ENCODE measurements at regions not wholly inside any gene's neighbourhood (a gene's known extent, or its start where the extent isn't known, plus 50 kb on each side); places are given as distances from the start of the nearest gene placed in this dataset.

DNA sequence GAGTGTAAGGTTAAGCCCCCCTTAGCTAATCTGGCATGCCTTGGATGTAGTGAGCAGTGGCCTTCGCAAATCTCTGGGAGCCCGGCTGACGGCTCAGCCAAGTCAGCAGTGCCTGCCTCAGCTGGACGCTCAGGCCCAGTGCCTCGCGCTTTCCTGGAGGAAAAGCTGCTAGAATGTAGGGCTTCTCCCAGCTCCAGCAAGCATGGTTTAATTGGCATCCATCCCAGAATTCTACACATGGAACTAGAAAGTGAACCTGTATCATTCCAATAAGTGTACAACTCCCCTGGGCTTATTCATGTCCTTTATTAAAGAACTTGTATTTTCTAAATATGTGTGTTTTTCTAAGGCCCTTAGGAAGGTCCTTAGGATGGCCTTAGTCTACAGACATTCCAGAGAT, 287.8 kb upstream of the SHH start:
- no peak overlapping the region for H3K27ac ChIP-seq
- TF ChIP-seq, protein P1, sequence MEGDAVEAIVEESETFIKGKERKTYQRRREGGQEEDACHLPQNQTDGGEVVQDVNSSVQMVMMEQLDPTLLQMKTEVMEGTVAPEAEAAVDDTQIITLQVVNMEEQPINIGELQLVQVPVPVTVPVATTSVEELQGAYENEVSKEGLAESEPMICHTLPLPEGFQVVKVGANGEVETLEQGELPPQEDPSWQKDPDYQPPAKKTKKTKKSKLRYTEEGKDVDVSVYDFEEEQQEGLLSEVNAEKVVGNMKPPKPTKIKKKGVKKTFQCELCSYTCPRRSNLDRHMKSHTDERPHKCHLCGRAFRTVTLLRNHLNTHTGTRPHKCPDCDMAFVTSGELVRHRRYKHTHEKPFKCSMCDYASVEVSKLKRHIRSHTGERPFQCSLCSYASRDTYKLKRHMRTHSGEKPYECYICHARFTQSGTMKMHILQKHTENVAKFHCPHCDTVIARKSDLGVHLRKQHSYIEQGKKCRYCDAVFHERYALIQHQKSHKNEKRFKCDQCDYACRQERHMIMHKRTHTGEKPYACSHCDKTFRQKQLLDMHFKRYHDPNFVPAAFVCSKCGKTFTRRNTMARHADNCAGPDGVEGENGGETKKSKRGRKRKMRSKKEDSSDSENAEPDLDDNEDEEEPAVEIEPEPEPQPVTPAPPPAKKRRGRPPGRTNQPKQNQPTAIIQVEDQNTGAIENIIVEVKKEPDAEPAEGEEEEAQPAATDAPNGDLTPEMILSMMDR (conservative IDR thresholded peaks at IDR 0.05) = no peak
- no peak for TF ChIP-seq ZFX (IDR thresholded peaks at IDR 0.05)

DNA sequence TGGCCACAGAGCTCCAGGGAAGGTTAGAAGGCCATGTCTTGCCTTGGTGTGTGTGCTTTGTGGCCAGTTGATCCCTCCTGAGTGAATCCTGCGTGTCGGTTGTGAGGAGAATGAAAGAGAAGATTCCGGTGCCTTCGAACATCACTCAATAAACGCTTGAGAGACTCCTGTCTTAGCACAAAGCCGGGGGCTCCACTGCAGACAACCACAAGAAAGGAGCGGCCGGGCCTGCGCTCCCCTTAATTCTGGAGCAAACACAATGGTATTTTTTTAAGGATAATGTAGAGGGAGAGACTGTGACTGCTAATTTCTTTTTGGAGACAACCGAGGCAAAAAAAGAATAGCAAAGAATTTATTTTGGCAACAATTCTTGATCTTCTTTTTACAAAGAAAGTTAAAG, 286.8 kb upstream of the SHH start:
- no peak overlapping the region for H3K27ac ChIP-seq
- TF ChIP-seq ZFX (IDR thresholded peaks at IDR 0.05) = no peak
- TF ChIP-seq, protein P1 (conservative IDR thresholded peaks at IDR 0.05) = no peak

DNA sequence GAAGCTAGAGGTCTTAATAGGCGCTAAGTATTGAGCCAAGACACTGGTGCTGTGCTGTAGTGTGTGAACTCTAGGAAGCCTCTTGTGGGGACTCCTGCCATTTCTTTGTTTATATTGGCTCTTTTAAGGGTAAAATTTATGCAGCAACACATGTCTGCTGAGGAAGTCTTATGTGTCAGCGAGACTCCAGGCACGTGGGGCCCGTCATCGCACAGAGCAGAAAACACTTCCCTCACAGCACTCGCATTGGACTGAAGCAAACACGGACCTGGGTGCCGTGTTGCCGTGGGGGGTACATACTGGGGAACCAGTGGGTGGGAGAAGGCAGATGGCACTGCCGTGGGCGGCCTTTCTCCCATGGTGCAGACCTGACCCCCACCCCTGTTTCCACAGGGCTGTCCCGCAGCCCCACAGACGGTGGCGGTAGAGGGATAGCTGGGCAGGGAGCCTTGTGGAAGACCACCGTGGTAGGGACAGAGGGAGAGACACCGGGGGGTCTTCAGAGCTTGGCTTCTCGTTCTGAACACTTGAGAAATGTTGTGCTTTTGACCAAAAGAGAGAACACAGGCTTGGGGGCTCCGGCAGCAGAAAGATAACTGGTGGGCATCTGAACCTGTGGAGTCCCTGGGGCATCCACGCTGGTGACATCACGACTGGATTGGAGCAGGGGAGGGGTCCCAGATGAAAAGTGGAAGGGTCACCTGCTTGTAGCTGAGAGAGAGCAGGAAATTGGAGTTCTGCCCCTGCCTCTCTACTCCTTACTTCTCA, 284.7 kb upstream of the SHH start:
- TF ChIP-seq, protein P1 (conservative IDR thresholded peaks at IDR 0.05) = no peak
- no peak for TF ChIP-seq ZFX (IDR thresholded peaks at IDR 0.05)
- H3K27ac ChIP-seq = no peak overlapping the region

DNA sequence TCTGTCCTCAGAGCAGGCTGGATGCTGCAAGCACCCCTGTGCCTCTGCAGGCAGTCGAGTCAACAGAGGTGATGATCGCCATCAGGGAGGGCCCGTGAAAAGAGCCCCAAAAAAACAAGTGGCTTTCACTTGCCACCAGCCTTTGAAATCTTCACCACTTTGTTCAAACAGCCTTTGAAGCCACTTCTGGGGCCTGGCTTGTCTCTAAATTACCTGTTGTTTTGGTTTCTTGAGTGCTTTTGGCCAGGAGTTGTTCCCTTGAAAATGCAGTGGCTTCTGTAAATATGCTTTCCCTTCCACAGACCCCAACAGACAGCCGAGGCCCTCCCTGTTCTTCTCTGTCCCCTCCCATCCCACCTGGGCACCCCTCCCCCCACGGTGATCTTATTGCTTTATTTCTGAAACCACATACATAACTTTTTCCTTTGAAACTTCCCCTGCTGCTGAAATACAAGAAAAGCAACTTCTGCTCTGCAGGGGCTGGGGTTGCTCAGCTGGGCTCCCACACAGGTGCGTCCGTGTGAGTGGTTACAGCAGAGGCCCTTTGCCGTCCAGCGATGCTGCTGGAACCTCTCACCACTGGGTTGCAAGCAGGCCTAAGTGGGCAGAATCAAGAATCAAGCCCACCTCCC, 283.8 kb upstream of the SHH start:
- no peak for TF ChIP-seq ZFX (IDR thresholded peaks at IDR 0.05)
- TF ChIP-seq, protein P1 (conservative IDR thresholded peaks at IDR 0.05) = no peak
- no peak overlapping the region for H3K27ac ChIP-seq

DNA sequence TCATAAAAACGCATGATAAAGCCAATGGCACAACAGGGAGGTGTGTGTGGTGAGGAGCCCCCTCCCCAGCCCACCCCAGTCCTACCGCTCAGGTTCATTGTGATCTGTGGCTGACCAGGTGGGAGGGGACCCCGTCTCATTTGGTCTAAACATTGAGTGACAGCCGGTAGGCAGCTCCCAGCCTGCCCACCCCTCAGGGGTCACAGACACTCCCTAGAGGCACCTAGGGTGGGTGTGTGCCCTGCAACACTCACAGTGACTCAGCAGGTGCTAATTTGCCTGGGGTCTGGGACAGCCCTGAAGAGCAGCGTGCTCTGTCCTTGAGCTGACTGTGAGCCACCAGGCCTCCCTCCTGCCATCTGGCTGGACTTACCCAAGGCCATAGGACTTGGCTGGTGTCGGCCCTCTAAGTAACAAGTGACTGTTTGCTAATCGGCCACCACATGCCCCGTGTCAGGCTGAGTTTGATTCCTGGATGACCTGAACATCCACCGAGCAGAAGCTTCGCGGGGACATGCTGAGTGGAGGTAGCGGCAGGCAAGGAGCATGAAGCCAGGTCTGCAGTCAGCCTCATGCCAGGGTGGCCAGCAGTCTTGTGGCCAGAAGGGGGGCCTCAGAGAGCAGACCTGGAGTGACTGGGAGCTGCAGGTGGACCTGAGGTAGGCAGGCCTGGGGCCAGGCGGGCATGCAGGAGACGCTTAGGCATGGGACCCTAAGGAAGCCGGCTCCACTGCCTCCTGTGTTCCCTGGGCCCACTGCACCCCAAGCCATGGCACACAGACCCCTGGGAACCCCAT, 282.3 kb upstream of the SHH start:
- TF ChIP-seq, protein P1 (conservative IDR thresholded peaks at IDR 0.05) = no peak
- no peak for TF ChIP-seq ZFX (IDR thresholded peaks at IDR 0.05)
- no peak overlapping the region for H3K27ac ChIP-seq

DNA sequence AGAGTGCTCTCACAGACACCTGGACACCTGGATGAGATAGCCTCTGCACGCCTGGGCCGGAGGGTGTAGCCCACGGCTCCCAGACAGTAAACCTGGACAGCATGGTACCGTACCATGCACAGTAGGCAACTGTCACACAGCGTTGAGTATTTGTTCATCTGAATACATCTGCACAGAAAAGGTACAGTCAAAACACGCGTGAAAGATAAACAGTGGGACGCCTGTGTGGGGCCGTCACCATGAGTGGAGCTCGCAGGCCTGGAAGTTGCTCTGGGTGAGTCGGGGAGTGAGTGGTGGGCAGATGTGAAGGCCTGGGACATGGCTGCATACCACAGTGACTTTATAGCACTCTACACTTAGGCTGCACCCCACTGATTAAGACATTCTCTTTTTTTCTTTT, 280.0 kb upstream of the SHH start:
- no peak overlapping the region for H3K27ac ChIP-seq
- TF ChIP-seq ZFX (IDR thresholded peaks at IDR 0.05) = no peak
- TF ChIP-seq, protein P1 (conservative IDR thresholded peaks at IDR 0.05) = no peak

Measured in C4-2B (cell line).